MM.1S (cell line): ENCODE measurements at regions not wholly inside any gene's neighbourhood (a gene's known extent, or its start where the extent isn't known, plus 50 kb on each side); places are given as distances from the start of the nearest gene placed in this dataset.
A peak's percentile ranks its signal among the peaks of the same experiment; 100 is the strongest.

Experiments
- DNase-seq: peaks from one replicate; pipeline ENCODE4 v3.0.0-alpha.2; 2015
- H2AFZ ChIP-seq: fragments of 300-600 bp; sonication (generic); 2 replicates; pipeline ENCODE4 v1.6.0; 2016; ENCODE audit warnings: antibody characterized with exemption, low read length
- H3F3A ChIP-seq: fragments of 300-600 bp; sonication (generic); 2 replicates; pipeline ENCODE4 v1.6.1; 2016; ENCODE audit warnings: mild to moderate bottlenecking, antibody characterized with exemption, low read length, moderate library complexity, mixed read lengths; ENCODE audit not compliant: insufficient read depth
- H3K27ac ChIP-seq: fragments of 300-600 bp; sonication (generic); 2 replicates; pipeline ENCODE4 v1.5.1; 2016; ENCODE audit warnings: mild to moderate bottlenecking, low read length
- H3K27me3 ChIP-seq: fragments of 300-600 bp; sonication (generic); replicated peaks from 2 replicates; pipeline ENCODE4 v1.6.0; 2016; ENCODE audit warnings: low read length; ENCODE audit not compliant: insufficient read depth
- H3K36me3 ChIP-seq: fragments of 300-600 bp; sonication (generic); replicated peaks from 2 replicates; pipeline ENCODE4 v1.6.1; 2016; ENCODE audit warnings: mild to moderate bottlenecking, low read length, mixed read lengths; ENCODE audit not compliant: insufficient read depth
- H3K4me1 ChIP-seq: fragments of 300-600 bp; sonication (generic); 2 replicates; pipeline ENCODE4 v1.6.1; 2016; ENCODE audit warnings: low read length, mixed read lengths
- H3K4me2 ChIP-seq: fragments of 300-600 bp; sonication (generic); 2 replicates; pipeline ENCODE4 v1.6.0; 2016; ENCODE audit warnings: low read depth, low read length
- H3K4me3 ChIP-seq: fragments of 300-600 bp; sonication (generic); 2 replicates; pipeline ENCODE4 v1.5.1; 2016; ENCODE audit warnings: low read length, mixed read lengths
- H3K79me2 ChIP-seq: fragments of 300-600 bp; sonication (generic); 2 replicates; pipeline ENCODE4 v1.6.1; 2016; ENCODE audit warnings: mixed run types, low read length, mixed read lengths
- H3K9ac ChIP-seq: fragments of 300-600 bp; sonication (generic); 2 replicates; pipeline ENCODE4 v1.6.1; 2016; ENCODE audit warnings: low read length, mixed read lengths
- H3K9me2 ChIP-seq: fragments of 300-600 bp; sonication (generic); replicated peaks from 2 replicates; pipeline ENCODE4 v1.6.1; 2016; ENCODE audit warnings: mild to moderate bottlenecking, low read length, mixed read lengths; ENCODE audit not compliant: insufficient read depth
- H3K9me3 ChIP-seq: fragments of 300-600 bp; sonication (generic); replicated peaks from 2 replicates; pipeline ENCODE4 v1.6.1; 2016; ENCODE audit warnings: mild to moderate bottlenecking, low read length, mixed read lengths; ENCODE audit not compliant: insufficient read depth
- H4K20me1 ChIP-seq: fragments of 300-600 bp; sonication (generic); 2 replicates; pipeline ENCODE4 v1.6.1; 2016; ENCODE audit warnings: mild to moderate bottlenecking, low read length, moderate library complexity, mixed read lengths; ENCODE audit not compliant: insufficient read depth
- EZH2 ChIP-seq: fragments of 300-600 bp; sonication (generic); optimal IDR thresholded peaks from 2 replicates; pipeline ENCODE3; 2017; ENCODE audit warnings: low read depth, mild to moderate bottlenecking, antibody characterized with exemption, low read length, mixed read lengths
- EZH2phosphoT487 ChIP-seq: fragments of 300-600 bp; sonication (generic); IDR thresholded peaks from 2 replicates; pipeline ENCODE4 v1.6.1; 2018; ENCODE audit warnings: antibody characterized with exemption, low read length
- TF ChIP-seq, protein P1 (sequence below): fragments of 300-600 bp; sonication (generic); IDR thresholded peaks from 2 replicates; pipeline ENCODE4 v1.5.1; 2016; ENCODE audit warnings: antibody characterized with exemption, low read length, mixed read lengths

DNA sequence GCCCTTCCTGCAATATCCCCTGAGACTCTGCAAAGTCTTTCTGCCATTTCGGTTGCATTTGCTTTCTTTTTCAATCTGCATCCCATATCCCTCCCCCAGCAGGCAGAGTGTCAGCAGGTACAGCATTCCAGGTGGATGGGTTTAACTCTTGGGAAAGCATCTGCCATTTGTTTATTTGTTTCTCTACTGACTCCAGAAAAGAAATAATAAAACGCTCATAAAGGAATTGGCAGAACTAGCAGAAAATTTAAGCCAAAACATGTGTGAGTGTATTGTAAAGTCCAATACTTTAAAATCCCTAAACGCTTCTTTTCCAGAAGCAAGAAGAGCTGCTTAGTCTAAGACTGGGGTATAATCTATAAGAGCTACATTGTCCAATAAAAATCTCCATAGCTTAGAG is 393.8 kb downstream of the TNS3 start:
- Histone ChIP-seq H3F3A (no peaks in the 10 kb centered on the region), H3K27ac (no peak overlapping the region), H3K9me3 (no peaks in the 10 kb centered on the region), H3K79me2 (no peaks in the 10 kb centered on the region), H3K4me3 (no peak overlapping the region), H3K4me2 (no peak overlapping the region), H3K27me3 (no peaks in the 10 kb centered on the region), H3K9me2 (no peaks in the 10 kb centered on the region), H3K36me3 (no peaks in the 10 kb centered on the region), H2AFZ (no peak overlapping the region), H3K9ac (no peak overlapping the region), H4K20me1 (no peaks in the 10 kb centered on the region), H3K4me1 (peaks cover 9% of the 10 kb centered on the region)
- no peak for DNase-seq
- TF ChIP-seq EZH2, result no peak
- no peak for TF ChIP-seq EZH2phosphoT487
- TF ChIP-seq, protein P1, sequence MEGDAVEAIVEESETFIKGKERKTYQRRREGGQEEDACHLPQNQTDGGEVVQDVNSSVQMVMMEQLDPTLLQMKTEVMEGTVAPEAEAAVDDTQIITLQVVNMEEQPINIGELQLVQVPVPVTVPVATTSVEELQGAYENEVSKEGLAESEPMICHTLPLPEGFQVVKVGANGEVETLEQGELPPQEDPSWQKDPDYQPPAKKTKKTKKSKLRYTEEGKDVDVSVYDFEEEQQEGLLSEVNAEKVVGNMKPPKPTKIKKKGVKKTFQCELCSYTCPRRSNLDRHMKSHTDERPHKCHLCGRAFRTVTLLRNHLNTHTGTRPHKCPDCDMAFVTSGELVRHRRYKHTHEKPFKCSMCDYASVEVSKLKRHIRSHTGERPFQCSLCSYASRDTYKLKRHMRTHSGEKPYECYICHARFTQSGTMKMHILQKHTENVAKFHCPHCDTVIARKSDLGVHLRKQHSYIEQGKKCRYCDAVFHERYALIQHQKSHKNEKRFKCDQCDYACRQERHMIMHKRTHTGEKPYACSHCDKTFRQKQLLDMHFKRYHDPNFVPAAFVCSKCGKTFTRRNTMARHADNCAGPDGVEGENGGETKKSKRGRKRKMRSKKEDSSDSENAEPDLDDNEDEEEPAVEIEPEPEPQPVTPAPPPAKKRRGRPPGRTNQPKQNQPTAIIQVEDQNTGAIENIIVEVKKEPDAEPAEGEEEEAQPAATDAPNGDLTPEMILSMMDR, result no peak

DNA sequence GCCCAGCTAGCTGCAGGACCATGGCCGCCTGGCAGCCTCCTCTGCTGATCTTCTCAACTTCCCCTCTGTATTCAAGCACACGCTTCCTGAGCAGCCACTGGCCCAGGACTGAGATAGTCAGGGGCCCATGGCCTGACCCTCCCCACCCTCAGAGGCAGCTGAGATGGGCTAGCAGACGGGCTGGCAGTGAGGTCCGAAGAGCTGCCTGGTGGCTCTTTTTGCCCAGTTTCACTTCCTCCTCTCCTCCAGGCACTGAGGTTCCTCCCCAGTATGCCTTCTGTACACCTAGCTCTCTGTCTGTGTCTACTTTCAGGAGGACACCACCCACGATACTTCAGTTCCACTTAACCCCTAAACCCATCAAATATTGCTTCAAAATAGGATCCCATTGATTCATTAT is 395.6 kb downstream of the TNS3 start:
- Histone ChIP-seq H3K4me1 (peaks cover 9% of the 10 kb centered on the region), H3K9me2 (no peaks in the 10 kb centered on the region), H3K79me2 (no peaks in the 10 kb centered on the region), H3K4me3 (no peak overlapping the region), H3F3A (no peaks in the 10 kb centered on the region), H3K36me3 (no peaks in the 10 kb centered on the region), H2AFZ (peak overlapping the region; percentile 30; the same call in 1 of the 2 replicates), H3K9ac (no peak overlapping the region), H3K27me3 (no peaks in the 10 kb centered on the region), H3K27ac (no peak overlapping the region), H3K9me3 (no peaks in the 10 kb centered on the region), H3K4me2 (peak overlapping the region; percentile 10; the same call in 1 of the 2 replicates), H4K20me1 (no peaks in the 10 kb centered on the region)
- TF ChIP-seq, protein P1, result no peak
- no peak for TF ChIP-seq EZH2phosphoT487
- TF ChIP-seq EZH2, result no peak
- DNase-seq, result peak; percentile 60

DNA sequence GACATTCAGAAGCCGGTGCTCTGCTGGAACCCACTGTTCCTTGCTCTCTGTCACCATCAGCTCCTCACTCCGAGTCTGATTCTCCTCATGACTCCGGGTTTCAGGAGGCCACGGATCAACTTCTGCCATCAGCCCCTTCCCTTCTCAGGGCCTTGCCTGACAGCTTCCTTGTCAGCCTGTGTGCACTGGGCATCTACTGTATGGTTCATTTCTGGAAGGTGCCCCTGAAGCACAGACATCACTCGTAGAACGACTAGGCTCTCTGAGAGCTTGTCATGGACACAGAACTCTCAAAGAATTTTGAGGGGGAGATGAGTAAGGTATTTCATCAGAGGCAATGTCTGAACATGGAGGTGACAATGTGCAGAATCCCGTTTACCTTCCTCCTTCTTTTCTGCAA is 396.1 kb downstream of the TNS3 start:
- Histone ChIP-seq H3K79me2 (no peaks in the 10 kb centered on the region), H4K20me1 (no peaks in the 10 kb centered on the region), H3K27ac (no peak overlapping the region), H3K9me2 (no peaks in the 10 kb centered on the region), H3K9ac (no peak overlapping the region), H3K4me3 (no peak overlapping the region), H3K27me3 (no peaks in the 10 kb centered on the region), H3K4me2 (peak overlapping the region; percentile 10; the same call in 1 of the 2 replicates), H3K4me1 (peaks cover 9% of the 10 kb centered on the region), H2AFZ (peak overlapping the region; percentile 30; the same call in 1 of the 2 replicates), H3K9me3 (no peaks in the 10 kb centered on the region), H3F3A (no peaks in the 10 kb centered on the region), H3K36me3 (no peaks in the 10 kb centered on the region)
- DNase-seq, result no peak
- TF ChIP-seq EZH2phosphoT487 (no peak), EZH2 (no peak)
- TF ChIP-seq, protein P1, result no peak
